Neural progenitor cell (in vitro differentiated cells): ENCODE measurements at regions not wholly inside any gene's neighbourhood (a gene's known extent, or its start where the extent isn't known, plus 50 kb on each side); places are given as distances from the start of the nearest gene placed in this dataset.
"Not testable (repeated sequence)": the region's sequence is repeated elsewhere in the genome, so short reads cannot be mapped to it uniquely, and the experiment has no call there.

ENCODE experiments used
- DNase-seq: peaks from one replicate; pipeline ENCODE4 v3.0.0-alpha.2; 2016; ENCODE audit warnings: low spot score
- H2AFZ ChIP-seq: fragments of 200-600 bp; sonication (generic); replicated peaks from 2 replicates; pipeline ENCODE4 v1.6.1; 2016; ENCODE audit warnings: antibody characterized with exemption
- H3F3A ChIP-seq: fragments of 200-600 bp; sonication (generic); 2 replicates; pipeline ENCODE4 v1.6.1; 2016; ENCODE audit warnings: antibody characterized with exemption, low read depth
- H3K27ac ChIP-seq: fragments of 200-600 bp; sonication (generic); 2 replicates; pipeline ENCODE4 v1.5.1; 2016; ENCODE audit warnings: mild to moderate bottlenecking
- H3K27me3 ChIP-seq: fragments of 200-600 bp; sonication (generic); 2 replicates; pipeline ENCODE4 v1.6.1; 2016; ENCODE audit warnings: mild to moderate bottlenecking, moderate library complexity
- H3K36me3 ChIP-seq: fragments of 200-600 bp; sonication (generic); 2 replicates; pipeline ENCODE4 v1.5.1; 2016
- H3K4me1 ChIP-seq: fragments of 200-600 bp; sonication (generic); 2 replicates; pipeline ENCODE4 v1.6.1; 2016; ENCODE audit warnings: mixed run types
- H3K4me2 ChIP-seq: fragments of 200-600 bp; sonication (generic); 2 replicates; pipeline ENCODE4 v1.6.1; 2016
- H3K4me3 ChIP-seq: fragments of 200-600 bp; sonication (generic); 2 replicates; pipeline ENCODE4 v1.5.1; 2016
- H3K79me2 ChIP-seq: fragments of 200-600 bp; sonication (generic); 2 replicates; pipeline ENCODE4 v1.6.1; 2016; ENCODE audit warnings: low read depth
- H3K9ac ChIP-seq: fragments of 200-600 bp; sonication (generic); 2 replicates; pipeline ENCODE4 v1.6.1; 2016
- H3K9me3 ChIP-seq: fragments of 200-600 bp; sonication (generic); 2 replicates; pipeline ENCODE4 v1.5.1; 2016; ENCODE audit warnings: low read depth
- H4K20me1 ChIP-seq: fragments of 200-600 bp; sonication (generic); 2 replicates; pipeline ENCODE4 v1.6.1; 2016; ENCODE audit warnings: low read depth
- H3K27ac Mint-ChIP-seq: 3 replicates; pipeline ENCODE4 v1.8.0; 2021; ENCODE audit warnings: mixed read lengths
- H3K27me3 Mint-ChIP-seq: 2 replicates; pipeline ENCODE4 v1.8.0; 2022; ENCODE audit warnings: low read depth, mild to moderate bottlenecking, inconsistent platforms, moderate library complexity, mixed read lengths; ENCODE audit not compliant: insufficient read depth
- H3K36me3 Mint-ChIP-seq: 3 replicates; pipeline ENCODE4 v1.8.0; 2021; ENCODE audit warnings: mixed read lengths
- H3K4me1 Mint-ChIP-seq: 3 replicates; pipeline ENCODE4 v1.8.0; 2021; ENCODE audit warnings: mixed read lengths
- H3K4me3 Mint-ChIP-seq: 3 replicates; pipeline ENCODE4 v1.8.0; 2021; ENCODE audit warnings: mild to moderate bottlenecking, moderate library complexity, mixed read lengths
- H3K9me3 Mint-ChIP-seq: 3 replicates; pipeline ENCODE4 v1.8.0; 2020; ENCODE audit warnings: mixed read lengths
- CTCF ChIP-seq: fragments of 200-600 bp; sonication (generic); IDR thresholded peaks from 2 replicates; pipeline ENCODE4 v1.5.1; 2017; ENCODE audit warnings: antibody characterized with exemption, mild to moderate bottlenecking
- EZH2 ChIP-seq: fragments of 200-600 bp; sonication (generic); IDR thresholded peaks from 2 replicates; pipeline ENCODE4 v1.6.1; 2017; ENCODE audit warnings: antibody characterized with exemption, mild to moderate bottlenecking, moderate library complexity
- EZH2phosphoT487 ChIP-seq: fragments of 200-600 bp; sonication (generic); IDR thresholded peaks from 2 replicates; pipeline ENCODE4 v1.6.1; 2017; ENCODE audit warnings: antibody characterized with exemption

GRCh38 chr12:67091204-67091603, 178.0 kb upstream of the CAND1 start:
- no peaks in the 10 kb centered on the region for H4K20me1 ChIP-seq
- no peak overlapping the region for H2AFZ ChIP-seq
- no peaks in the 10 kb centered on the region for H3F3A ChIP-seq
- no peaks in the 10 kb centered on the region for H3K79me2 ChIP-seq
- TF ChIP-seq EZH2, result no peak
- TF ChIP-seq CTCF, result no peak
- no peak for TF ChIP-seq EZH2phosphoT487
- H3K27me3 ChIP-seq, result no peaks in the 10 kb centered on the region
- H3K9me3 ChIP-seq, result no peaks in the 10 kb centered on the region
- peaks cover 6% of the 10 kb centered on the region for H3K4me1 Mint-ChIP-seq
- no peak overlapping the region for H3K27ac ChIP-seq
- H3K27me3 Mint-ChIP-seq, result no peaks in the 10 kb centered on the region
- no peak overlapping the region for H3K4me2 ChIP-seq
- H3K4me3 ChIP-seq, result no peak overlapping the region
- H3K9me3 Mint-ChIP-seq, result no peaks in the 10 kb centered on the region
- peaks cover 5% of the 10 kb centered on the region for H3K4me1 ChIP-seq
- H3K36me3 Mint-ChIP-seq, result no peaks in the 10 kb centered on the region
- no peak overlapping the region for H3K27ac Mint-ChIP-seq
- no peak overlapping the region for H3K9ac ChIP-seq
- H3K4me3 Mint-ChIP-seq, result no peak overlapping the region
- DNase-seq, result no peak
- no peaks in the 10 kb centered on the region for H3K36me3 ChIP-seq

- Mint-ChIP-seq H3K9me3 (no peaks in the 10 kb centered on the region), H3K36me3 (no peaks in the 10 kb centered on the region), H3K27ac (no peak overlapping the region), H3K27me3 (no peaks in the 10 kb centered on the region), H3K4me3 (no peak overlapping the region), H3K4me1 (peaks cover 6% of the 10 kb centered on the region)
- H3K4me3 ChIP-seq, result no peak overlapping the region
- H3K9me3 ChIP-seq, result no peaks in the 10 kb centered on the region
- no peak overlapping the region for H3K27ac ChIP-seq
- no peaks in the 10 kb centered on the region for H3K79me2 ChIP-seq
- H2AFZ ChIP-seq, result no peak overlapping the region
- TF ChIP-seq EZH2phosphoT487 (no peak), EZH2 (no peak), CTCF (no peak)
- no peaks in the 10 kb centered on the region for H3K27me3 ChIP-seq
- DNase-seq, result no peak
- no peaks in the 10 kb centered on the region for H3F3A ChIP-seq
- no peak overlapping the region for H3K9ac ChIP-seq
- H3K4me1 ChIP-seq, result peaks cover 5% of the 10 kb centered on the region
- no peaks in the 10 kb centered on the region for H4K20me1 ChIP-seq
- no peak overlapping the region for H3K4me2 ChIP-seq
- no peaks in the 10 kb centered on the region for H3K36me3 ChIP-seq
Measured at GRCh38 chr12:67091678-67092077, 177.5 kb upstream of the CAND1 start.

GRCh38 chr12:67092934-67093333, 176.2 kb upstream of the CAND1 start:
- not testable (repeated sequence) for H3K9me3 Mint-ChIP-seq, H3K36me3 ChIP-seq, H4K20me1 ChIP-seq, H3K27ac Mint-ChIP-seq, H3K27me3 ChIP-seq, H3K27me3 Mint-ChIP-seq, H3K27ac ChIP-seq, H3K4me2 ChIP-seq, H3K4me1 ChIP-seq, H3K36me3 Mint-ChIP-seq, H3F3A ChIP-seq, DNase-seq, H2AFZ ChIP-seq, H3K9ac ChIP-seq, H3K79me2 ChIP-seq, H3K9me3 ChIP-seq, H3K4me3 Mint-ChIP-seq, H3K4me1 Mint-ChIP-seq, H3K4me3 ChIP-seq

GRCh38 chr12:67096533-67097318, 172.4 kb upstream of the CAND1 start:
- no peaks in the 10 kb centered on the region for H3K27me3 ChIP-seq
- no peak overlapping the region for H3K27ac ChIP-seq
- no peaks in the 10 kb centered on the region for H3K36me3 Mint-ChIP-seq
- H3K4me1 ChIP-seq, result no peaks in the 10 kb centered on the region
- H3K27me3 Mint-ChIP-seq, result no peaks in the 10 kb centered on the region
- H3K27ac Mint-ChIP-seq, result no peak overlapping the region
- no peaks in the 10 kb centered on the region for H3K79me2 ChIP-seq
- H3K9me3 Mint-ChIP-seq, result no peaks in the 10 kb centered on the region
- H3K9ac ChIP-seq, result no peak overlapping the region
- no peak overlapping the region for H3K4me3 Mint-ChIP-seq
- no peak overlapping the region for H3K4me3 ChIP-seq
- no peaks in the 10 kb centered on the region for H4K20me1 ChIP-seq
- H3K4me2 ChIP-seq, result no peak overlapping the region
- H3K4me1 Mint-ChIP-seq, result no peaks in the 10 kb centered on the region
- no peaks in the 10 kb centered on the region for H3K36me3 ChIP-seq
- no peaks in the 10 kb centered on the region for H3K9me3 ChIP-seq
- H2AFZ ChIP-seq, result no peak overlapping the region
- TF ChIP-seq EZH2 (no peak), CTCF (no peak), EZH2phosphoT487 (no peak)
- no peaks in the 10 kb centered on the region for H3F3A ChIP-seq
- DNase-seq, result no peak
